H9 (cell line): ENCODE measurements at regions not wholly inside any gene's neighbourhood (a gene's known extent, or its start where the extent isn't known, plus 50 kb on each side); places are given as distances from the start of the nearest gene placed in this dataset.

Experiments
- DNase-seq: peaks from one replicate; pipeline ENCODE4 v3.0.0-alpha.2; 2017
- H2AFZ ChIP-seq: one replicate; pipeline ENCODE4 v1.6.1; 2013; ENCODE audit warnings: mild to moderate bottlenecking, low read length, control low read depth, moderate library complexity
- H2AK5ac ChIP-seq: 2 replicates; pipeline ENCODE4 v1.6.1; 2013; ENCODE audit warnings: low read length, control low read depth, mixed read lengths; ENCODE audit not compliant: insufficient read length
- H2BK120ac ChIP-seq: one replicate; pipeline ENCODE4 v1.6.1; 2013; ENCODE audit warnings: low read depth, mild to moderate bottlenecking, low read length, control low read depth, inconsistent platforms; ENCODE audit not compliant: poor library complexity, severe bottlenecking
- H2BK12ac ChIP-seq: 2 replicates; pipeline ENCODE4 v1.6.1; 2013; ENCODE audit warnings: low read length, control low read depth, mixed read lengths, low read depth; ENCODE audit not compliant: insufficient read length
- H2BK15ac ChIP-seq: 2 replicates; pipeline ENCODE4 v1.6.1; 2013; ENCODE audit warnings: low read depth, low read length, control low read depth
- H2BK20ac ChIP-seq: one replicate; pipeline ENCODE4 v1.6.1; 2013; ENCODE audit warnings: low read depth, mild to moderate bottlenecking, low read length, control low read depth, inconsistent platforms; ENCODE audit not compliant: poor library complexity, severe bottlenecking
- H2BK5ac ChIP-seq: 2 replicates; pipeline ENCODE4 v1.6.1; 2013; ENCODE audit warnings: low read length, control low read depth, mixed read lengths; ENCODE audit not compliant: insufficient read length
- H3K14ac ChIP-seq: 2 replicates; pipeline ENCODE4 v1.6.1; 2013; ENCODE audit warnings: low read length, control low read depth; ENCODE audit not compliant: insufficient read depth
- H3K18ac ChIP-seq: 2 replicates; pipeline ENCODE4 v1.6.1; 2013; ENCODE audit warnings: low read depth, mild to moderate bottlenecking, mixed read lengths, low read length, control low read depth; ENCODE audit not compliant: insufficient read length
- H3K23ac ChIP-seq: 2 replicates; pipeline ENCODE4 v1.6.1; 2013; ENCODE audit warnings: low read length, control low read depth, mixed read lengths, low read depth; ENCODE audit not compliant: insufficient read length
- H3K23me2 ChIP-seq: 2 replicates; pipeline ENCODE4 v1.6.1; 2013; ENCODE audit warnings: low read depth, mild to moderate bottlenecking, mixed read lengths, low read length, control low read depth; ENCODE audit not compliant: insufficient read length, poor library complexity, severe bottlenecking
- H3K27ac ChIP-seq: 2 replicates; pipeline ENCODE4 v1.5.1; 2013; ENCODE audit warnings: low read length, control low read depth, mixed read lengths, low read depth; ENCODE audit not compliant: insufficient read length
- H3K27me3 ChIP-seq: 2 replicates; pipeline ENCODE4 v1.6.1; 2013; ENCODE audit warnings: low read length, control low read depth, inconsistent platforms; ENCODE audit not compliant: insufficient read depth
- H3K4ac ChIP-seq: 2 replicates; pipeline ENCODE4 v1.6.1; 2013; ENCODE audit warnings: low read depth, mild to moderate bottlenecking, control low read depth, inconsistent platforms, low read length, moderate library complexity
- H3K4me1 ChIP-seq: 2 replicates; pipeline ENCODE4 v1.6.1; 2013; ENCODE audit warnings: low read length, control low read depth, inconsistent platforms; ENCODE audit not compliant: insufficient read depth
- H3K4me2 ChIP-seq: 2 replicates; pipeline ENCODE4 v1.6.1; 2013; ENCODE audit warnings: low read length, control low read depth, mixed read lengths; ENCODE audit not compliant: insufficient read length, insufficient read depth
- H3K56ac ChIP-seq: 2 replicates; pipeline ENCODE4 v1.6.1; 2013; ENCODE audit warnings: low read depth, mild to moderate bottlenecking, mixed read lengths, low read length, control low read depth; ENCODE audit not compliant: insufficient read length
- H3K79me1 ChIP-seq: 2 replicates; pipeline ENCODE4 v1.6.1; 2013; ENCODE audit warnings: low read depth, mild to moderate bottlenecking, moderate library complexity, low read length, control low read depth, inconsistent platforms; ENCODE audit not compliant: insufficient read depth, poor library complexity, severe bottlenecking
- H3K79me2 ChIP-seq: 2 replicates; pipeline ENCODE4 v1.6.1; 2013; ENCODE audit warnings: low read length, control low read depth, inconsistent platforms; ENCODE audit not compliant: insufficient read depth
- H3K9ac ChIP-seq: 2 replicates; pipeline ENCODE4 v1.6.1; 2013; ENCODE audit warnings: low read length, control low read depth, mixed read lengths; ENCODE audit not compliant: insufficient read length; ENCODE audit errors: extremely low read depth
- H3K9me3 ChIP-seq: one replicate; pipeline ENCODE4 v1.6.1; 2013; ENCODE audit warnings: low read depth, low read length, inconsistent platforms; ENCODE audit not compliant: control insufficient read depth
- H3T11ph ChIP-seq: one replicate; pipeline ENCODE4 v1.6.1; 2013; ENCODE audit warnings: mild to moderate bottlenecking, low read length, control low read depth, inconsistent platforms
- H4K20me1 ChIP-seq: one replicate; pipeline ENCODE4 v1.6.1; 2013; ENCODE audit not compliant: control insufficient read depth, insufficient read length, insufficient read depth
- H4K5ac ChIP-seq: 2 replicates; pipeline ENCODE4 v1.6.1; 2013; ENCODE audit warnings: low read depth, mild to moderate bottlenecking, mixed read lengths, low read length, control low read depth; ENCODE audit not compliant: insufficient read length
- H4K8ac ChIP-seq: replicated peaks from 2 replicates; pipeline ENCODE4 v1.6.1; 2013; ENCODE audit warnings: low read length, control low read depth, mixed read lengths, low read depth; ENCODE audit not compliant: insufficient read length
- H4K91ac ChIP-seq: 2 replicates; pipeline ENCODE4 v1.6.1; 2013; ENCODE audit warnings: low read depth, mild to moderate bottlenecking, moderate library complexity, mixed read lengths, low read length, control low read depth; ENCODE audit not compliant: insufficient read length
- H3K27ac Mint-ChIP-seq, 3 experiments: 2 replicates in 2 of 3; 3 replicates in 1 of 3; pipeline ENCODE4 v1.8.0; 2020 to 2021; ENCODE audit warnings: mixed read lengths in 3 of 3, mild to moderate bottlenecking in 1 of 3, moderate library complexity in 1 of 3
- H3K27me3 Mint-ChIP-seq: 2 replicates; pipeline ENCODE4 v1.8.0; 2021; ENCODE audit warnings: low read depth, mild to moderate bottlenecking, moderate library complexity, mixed read lengths
- H3K36me3 Mint-ChIP-seq, 3 experiments: 2 replicates in 2 of 3; 3 replicates in 1 of 3; pipeline ENCODE4 v1.8.0; 2020 to 2021; ENCODE audit warnings: low read depth in 3 of 3, mixed read lengths in 3 of 3; ENCODE audit not compliant: insufficient read depth in 1 of 3
- H3K4me1 Mint-ChIP-seq, 2 experiments: 2 replicates each; pipeline ENCODE4 v1.8.0; 2020; ENCODE audit warnings: mixed read lengths in 2 of 2
- H3K4me3 Mint-ChIP-seq, 2 experiments: 2 replicates in 1 of 2; 3 replicates in 1 of 2; pipeline ENCODE4 v1.8.0; 2020 to 2021; ENCODE audit warnings: mild to moderate bottlenecking in 2 of 2, mixed read lengths in 2 of 2, moderate library complexity in 1 of 2
- H3K9me3 Mint-ChIP-seq, 2 experiments: 2 replicates in 1 of 2; 3 replicates in 1 of 2; pipeline ENCODE4 v1.8.0; 2020; ENCODE audit warnings: mild to moderate bottlenecking in 2 of 2, mixed read lengths in 2 of 2, moderate library complexity in 1 of 2
- CTCF ChIP-seq: fragments of 200-600 bp; sonication (generic); conservative IDR thresholded peaks from 3 replicates; pipeline ENCODE4 v1.8.0; 2021; ENCODE audit warnings: antibody characterized with exemption, mild to moderate bottlenecking
- WGBS: extraction: QIAGEN DNeasy Blood & Tissue Kit; methylation state at CpG from one replicate; pipeline ENCODE4 v1.1.7; 2013; ENCODE audit warnings: missing lambda C conversion rate, low lambda C conversion rate, mixed read lengths; ENCODE audit not compliant: insufficient read length; ENCODE audit errors: extremely low coverage; 5-methylcytosine and 5-hydroxymethylcytosine counted together

GRCh38 chr13:73837147-73837546 lies 297.1 kb downstream of the KLF12 start:
- Histone ChIP-seq H3K4me2 (no peak overlapping the region), H3K14ac (no peak overlapping the region), H2BK15ac (no peak overlapping the region), H3K9me3 (no peaks in the 10 kb centered on the region), H3T11ph (no peak overlapping the region), H2BK120ac (no peak overlapping the region), H2AFZ (no peak overlapping the region), H3K9ac (no peak overlapping the region), H3K27ac (no peak overlapping the region), H2BK5ac (no peak overlapping the region), H4K5ac (no peak overlapping the region), H4K91ac (no peak overlapping the region), H4K8ac (no peak overlapping the region), H3K4ac (no peak overlapping the region), H4K20me1 (no peaks in the 10 kb centered on the region), H3K56ac (no peak overlapping the region), H3K79me2 (no peaks in the 10 kb centered on the region), H2BK20ac (no peak overlapping the region), H3K18ac (no peak overlapping the region), H3K23ac (no peak overlapping the region), H3K23me2 (no peaks in the 10 kb centered on the region), H2BK12ac (no peak overlapping the region), H3K27me3 (no peaks in the 10 kb centered on the region), H3K4me1 (no peaks in the 10 kb centered on the region), H2AK5ac (no peak overlapping the region), H3K79me1 (no peaks in the 10 kb centered on the region)
- no peaks in the 10 kb centered on the region for H3K27me3 Mint-ChIP-seq
- no peak for DNase-seq
- WGBS = no CpG with 5 or more reads among the region's 5 CpGs
- no peak overlapping the region for H3K4me3 Mint-ChIP-seq
- TF ChIP-seq CTCF = no peak
- H3K4me1 Mint-ChIP-seq = peaks cover 9 to 12% of the 10 kb centered on the region in 2 experiments
- no peaks in the 10 kb centered on the region for H3K9me3 Mint-ChIP-seq
- no peaks in the 10 kb centered on the region for H3K36me3 Mint-ChIP-seq
- H3K27ac Mint-ChIP-seq = no peak overlapping the region
